GM21526 (cell line): ENCODE measurements at regions not wholly inside any gene's neighbourhood (a gene's known extent, or its start where the extent isn't known, plus 50 kb on each side); places are given as distances from the start of the nearest gene placed in this dataset.

Experiments
- ATAC-seq: cut with Tn5 transposase; IDR thresholded peaks from one replicate; pipeline ENCODE4 v1.9.1; 2021; ENCODE audit warnings: moderate library complexity; ENCODE audit not compliant: unreplicated experiment, low FRiP score

- ATAC-seq, result no peak
These were observed 51.1 kb downstream of the HYCC1 start for GRCh38 chr7:22962775-22963350.

DNA sequence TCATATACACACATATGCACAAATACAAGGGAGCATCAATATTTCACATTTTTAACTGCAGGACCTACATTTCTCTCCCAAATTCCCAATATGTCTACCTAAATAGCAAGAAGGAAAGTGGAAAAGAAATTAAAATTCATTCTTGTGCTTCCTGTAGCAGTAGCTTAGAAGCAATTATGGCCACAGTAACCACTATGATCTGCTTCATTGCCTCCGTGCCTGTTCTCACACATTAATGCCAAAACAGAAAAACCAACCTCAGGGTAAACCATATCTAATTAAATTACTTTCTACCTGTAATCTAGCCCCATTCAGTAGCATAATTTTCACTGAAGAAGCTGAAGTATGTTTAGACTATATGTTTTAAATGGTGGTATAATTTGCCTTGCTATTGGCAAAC lies 55.2 kb downstream of the HYCC1 start:
- ATAC-seq, result no peak

DNA sequence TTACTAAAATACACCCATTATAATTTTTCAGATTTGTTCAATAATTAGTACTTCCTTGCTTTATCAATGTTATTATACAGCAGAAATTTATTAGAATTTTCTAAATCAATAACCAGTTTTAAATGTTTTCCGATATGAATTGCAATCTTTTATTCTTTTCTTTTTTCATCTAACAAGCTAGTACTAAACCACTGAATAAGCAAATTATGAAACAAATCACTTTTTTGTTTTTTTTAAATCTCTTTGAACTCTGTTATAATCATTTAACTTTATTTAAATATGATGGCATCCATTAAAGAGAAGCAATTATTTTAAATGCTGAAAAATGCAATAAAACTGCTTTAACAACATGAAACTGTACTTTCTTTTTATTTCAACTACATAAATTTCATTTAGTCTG lies 59.7 kb downstream of the HYCC1 start:
- no peak for ATAC-seq

GRCh38 chr7:22952306-22953015 lies 61.5 kb downstream of the HYCC1 start:
- no peak for ATAC-seq

DNA sequence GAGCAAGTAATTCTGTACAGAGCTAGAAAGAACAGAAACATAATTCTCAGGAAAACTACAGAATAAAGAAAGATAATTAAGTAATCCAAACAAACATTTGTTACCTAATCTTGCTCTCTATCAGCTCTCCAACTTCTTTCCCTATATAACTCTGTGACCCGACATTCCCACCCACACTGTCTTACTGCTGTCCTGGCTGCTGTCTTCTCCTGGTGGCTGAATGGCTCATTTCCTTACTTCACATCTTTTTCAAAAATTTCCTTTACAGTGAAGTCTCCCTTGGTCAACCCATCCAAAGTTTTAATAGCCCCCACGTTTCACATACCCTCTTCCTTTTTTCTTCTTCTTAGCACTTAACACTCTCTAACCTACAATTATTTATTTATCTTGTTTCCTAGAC lies 64.0 kb downstream of the HYCC1 start:
- ATAC-seq, result no peak

- ATAC-seq, result no peak
These were observed 64.7 kb downstream of the HYCC1 start for GRCh38 chr7:22949221-22949620.

DNA sequence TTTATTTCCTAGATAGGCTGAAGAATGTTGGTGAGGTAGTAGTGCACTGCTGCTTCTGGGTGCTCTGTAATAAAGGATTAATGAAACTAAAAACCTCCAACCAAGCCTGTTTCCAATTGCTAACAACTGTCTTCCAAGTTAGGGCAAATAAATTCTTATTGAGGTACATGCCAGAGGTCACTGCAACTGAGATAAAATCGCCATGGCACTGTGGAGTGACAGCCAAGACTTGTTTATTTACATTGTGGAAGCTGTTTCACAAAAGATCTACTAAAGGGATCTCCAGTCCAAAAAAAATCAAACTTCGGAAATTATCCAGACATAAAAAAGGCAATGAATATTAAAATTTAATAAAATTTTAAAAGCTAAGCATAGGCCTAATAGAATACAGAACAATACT lies 65.2 kb downstream of the HYCC1 start:
- no peak for ATAC-seq

GRCh38 chr7:22945584-22945983 lies 68.3 kb downstream of the HYCC1 start:
- ATAC-seq, result no peak

GRCh38 chr7:22944510-22944909 lies 69.4 kb downstream of the HYCC1 start:
- no peak for ATAC-seq

DNA sequence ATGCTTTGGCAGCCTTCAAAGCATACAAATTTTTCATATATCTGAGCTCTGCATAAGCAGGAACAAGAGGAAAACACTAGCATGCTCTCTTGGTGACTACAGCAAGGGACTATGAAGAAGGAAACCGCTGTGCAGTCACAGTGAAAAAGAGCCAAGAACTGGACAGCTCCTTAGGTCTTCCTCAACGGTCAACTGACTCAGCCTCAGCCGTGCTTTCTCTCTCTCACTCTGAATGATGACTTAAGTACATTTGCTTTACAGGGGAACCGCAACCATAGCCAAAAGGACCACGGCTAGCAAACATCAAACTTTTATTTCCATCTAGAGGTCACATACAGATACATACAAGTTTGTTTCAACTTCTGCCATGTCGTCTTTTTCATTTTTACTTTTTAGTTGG lies 69.9 kb downstream of the HYCC1 start:
- no peak for ATAC-seq

DNA sequence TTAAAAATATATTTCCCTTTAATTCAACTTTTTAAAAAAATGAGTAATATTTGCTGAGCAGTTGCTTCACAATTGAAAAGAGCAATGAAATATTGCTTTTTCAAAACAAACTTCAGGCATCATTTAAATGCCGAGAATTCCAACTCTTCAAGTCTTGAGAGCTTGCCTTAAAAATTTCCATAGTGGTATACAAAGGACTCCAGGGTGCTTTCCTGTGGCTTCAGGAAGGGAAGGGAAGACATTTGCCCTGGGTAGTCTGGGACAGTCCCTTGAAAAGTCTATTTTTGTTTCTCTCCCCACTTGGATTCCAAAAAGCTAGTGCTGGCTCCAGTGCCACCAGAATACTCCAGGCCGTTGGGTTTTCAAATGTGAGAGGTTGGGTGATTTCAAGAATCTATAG lies 71.7 kb downstream of the HYCC1 start:
- no peak for ATAC-seq

DNA sequence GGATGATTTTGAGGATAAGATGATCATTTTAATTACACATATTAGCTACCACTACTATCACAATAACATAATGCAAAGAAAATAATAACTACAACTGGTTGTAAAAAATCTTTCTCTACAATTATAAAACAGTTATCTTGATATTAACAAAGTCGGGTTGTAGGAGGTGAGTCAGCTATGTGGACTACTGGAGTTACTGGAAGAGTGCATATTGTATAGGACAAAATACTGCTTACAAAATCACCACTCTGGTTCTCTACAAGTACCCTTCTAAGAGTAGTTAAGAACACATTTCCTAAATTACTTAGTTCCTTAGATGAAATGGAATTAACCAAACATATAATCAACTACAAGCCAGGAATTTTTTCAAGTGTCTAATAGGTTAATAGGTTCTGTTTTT lies 74.1 kb downstream of the HYCC1 start:
- ATAC-seq, result no peak

DNA sequence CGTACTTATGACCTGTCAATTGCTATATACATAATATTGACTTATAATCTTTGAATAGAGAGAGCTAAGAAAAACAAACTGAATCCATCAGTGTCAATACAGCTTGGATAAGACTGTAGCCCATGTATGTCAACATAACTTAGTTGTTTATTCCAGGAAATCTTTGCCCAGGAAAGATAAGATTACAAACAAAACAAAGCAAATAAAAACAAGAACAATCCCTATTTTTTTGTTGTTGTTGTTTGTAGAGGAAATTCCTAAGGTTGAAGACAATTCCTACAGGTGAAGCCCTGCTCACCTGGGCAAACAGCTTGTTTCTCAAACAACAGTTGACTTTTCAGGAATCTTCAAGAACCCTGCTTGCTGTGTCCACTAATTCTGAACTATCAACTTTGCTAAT lies 76.0 kb downstream of the HYCC1 start:
- no peak for ATAC-seq

DNA sequence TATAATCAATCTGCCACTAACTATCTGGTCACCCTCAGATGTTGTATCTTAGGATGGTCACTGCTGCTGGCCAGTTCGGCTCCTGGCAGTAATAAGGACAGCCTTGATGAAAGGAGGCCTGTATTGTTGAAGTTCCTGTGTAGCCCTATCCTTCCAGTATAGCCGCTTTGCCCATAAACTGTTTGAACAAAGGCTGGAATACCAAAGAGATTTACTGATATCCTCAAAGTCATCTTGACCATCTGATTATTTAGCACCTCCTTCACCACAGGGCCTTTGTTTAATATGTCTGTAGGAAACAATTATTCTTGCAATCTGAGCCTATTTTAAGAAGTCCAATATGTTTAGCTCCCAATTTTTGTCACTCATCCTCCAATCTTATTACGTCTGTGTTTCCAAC lies 77.7 kb downstream of the HYCC1 start:
- no peak for ATAC-seq

DNA sequence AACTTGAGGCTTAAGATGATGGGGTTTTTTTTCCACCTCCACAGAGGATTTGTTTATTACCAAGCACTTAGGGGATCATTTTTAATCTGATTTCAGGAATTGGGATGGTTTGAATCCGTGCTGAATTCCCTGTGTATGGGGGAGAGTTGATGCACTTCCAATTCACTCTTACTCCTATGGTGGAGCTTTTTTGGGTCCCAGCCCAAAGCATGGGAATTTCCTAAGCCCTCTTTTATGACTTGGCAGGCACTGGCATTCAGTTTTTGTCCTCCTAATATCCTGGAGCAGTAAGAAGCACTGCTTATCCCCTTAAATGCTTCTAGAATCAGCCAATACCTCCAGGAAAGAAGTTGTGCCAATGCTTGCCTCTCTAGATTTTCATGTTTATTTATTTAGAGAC lies 78.7 kb downstream of the HYCC1 start:
- no peak for ATAC-seq

- ATAC-seq, result no peak
These were observed 79.4 kb downstream of the HYCC1 start for GRCh38 chr7:22934473-22935065.

DNA sequence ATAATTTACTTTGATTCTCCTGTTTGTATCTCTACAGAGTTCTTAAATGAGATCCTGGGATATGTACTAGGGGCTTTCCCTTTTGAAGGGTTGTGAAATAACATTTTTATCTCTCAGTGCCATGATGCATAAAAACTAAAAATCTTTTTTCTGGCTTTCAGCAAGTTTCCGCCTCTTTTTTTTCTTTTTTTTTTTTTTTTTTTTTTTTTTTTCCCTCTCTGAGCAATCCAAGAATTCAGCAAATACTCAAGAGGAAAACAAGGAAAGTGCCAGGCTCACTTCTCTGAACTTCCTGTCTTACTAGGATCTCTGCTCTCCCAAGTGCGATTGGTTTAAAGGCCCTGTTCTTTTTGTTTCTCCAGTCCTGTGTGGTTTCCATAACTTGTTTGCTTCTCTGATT lies 79.9 kb downstream of the HYCC1 start:
- ATAC-seq, result no peak

DNA sequence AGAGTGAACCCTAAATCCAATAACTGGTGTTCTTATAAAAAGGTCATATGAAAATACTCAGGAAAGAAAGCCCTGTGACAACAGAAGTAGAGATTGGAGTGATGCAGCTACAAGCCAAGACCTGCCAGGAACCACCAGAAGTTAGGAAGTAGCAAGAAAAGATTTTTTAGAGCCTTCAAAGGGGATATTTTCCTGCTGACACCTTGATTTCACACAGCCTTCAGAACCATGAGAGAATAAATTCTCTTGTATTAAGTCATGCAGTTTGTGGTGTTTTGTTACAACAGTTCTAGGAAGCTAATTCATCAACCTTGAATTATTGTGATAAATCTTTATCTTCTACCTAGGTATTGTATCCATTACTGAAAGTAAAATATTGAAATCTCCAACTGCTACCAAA lies 81.0 kb downstream of the HYCC1 start:
- no peak for ATAC-seq

DNA sequence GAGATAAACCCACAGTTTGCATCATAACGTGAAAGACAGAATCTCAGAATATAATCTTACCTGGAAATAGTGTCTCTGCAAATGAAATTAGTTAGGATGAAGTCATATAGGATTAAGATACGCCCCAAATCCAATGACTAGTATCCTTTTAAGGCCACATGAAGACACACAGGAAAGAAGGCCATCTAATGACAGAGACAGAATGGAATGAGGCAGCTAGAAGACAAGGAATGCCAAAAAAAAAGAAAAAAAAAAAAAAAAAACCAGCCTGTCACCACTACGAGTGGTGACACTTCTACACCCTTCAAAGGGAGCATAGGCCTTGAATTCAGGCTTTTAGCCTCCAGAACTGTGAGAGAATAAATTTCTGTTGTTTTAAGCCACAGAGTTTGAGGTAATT lies 82.9 kb downstream of the HYCC1 start:
- ATAC-seq, result no peak

GRCh38 chr7:22922307-22922706 lies 91.6 kb downstream of the HYCC1 start:
- no peak for ATAC-seq

GRCh38 chr7:22921386-22922086 lies 92.4 kb downstream of the HYCC1 start:
- ATAC-seq, result no peak

- no peak for ATAC-seq
These were observed 93.3 kb downstream of the HYCC1 start for GRCh38 chr7:22920672-22921071.
